Right cardiac atrium (tissue), 5 donors: ENCODE measurements at regions not wholly inside any gene's neighbourhood (a gene's known extent, or its start where the extent isn't known, plus 50 kb on each side); places are given as distances from the start of the nearest gene placed in this dataset.
"Not testable (repeated sequence)": the region's sequence is repeated elsewhere in the genome, so short reads cannot be mapped to it uniquely, and the experiment has no call there.

ENCODE experiments used
- ATAC-seq, 2 donors: fragments of 200-7000 bp; cut with Tn5 transposase; one replicate each; pipeline versions ENCODE4 v1.8.0 to v1.9.1; 2020; ENCODE audit warnings: moderate library complexity in 2 of 2, mild to moderate bottlenecking in 1 of 2
- DNase-seq, 3 donors: peaks; one replicate each; pipeline ENCODE4 v3.0.0-alpha.2; 2020
- H3K27ac ChIP-seq: one replicate; pipeline ENCODE4 v1.5.1; 2013; ENCODE audit warnings: mild to moderate bottlenecking, low read length, control low read depth, moderate library complexity
- H3K27me3 ChIP-seq: one replicate; pipeline ENCODE4 v1.6.1; 2013; ENCODE audit not compliant: control insufficient read depth, insufficient read depth
- H3K4me1 ChIP-seq: one replicate; pipeline ENCODE4 v1.6.1; 2013; ENCODE audit warnings: low read length; ENCODE audit not compliant: control insufficient read depth, insufficient read depth
- H3K4me3 ChIP-seq: one replicate; pipeline ENCODE4 v1.5.1; 2013; ENCODE audit warnings: low read length, control low read depth
- H3K9me3 ChIP-seq: one replicate; pipeline ENCODE4 v1.6.1; 2013; ENCODE audit warnings: low read length; ENCODE audit not compliant: control insufficient read depth
- WGBS: extraction: QIAGEN DNeasy Blood & Tissue Kit; methylation state at CpG from one replicate; pipeline ENCODE4 v1.1.7; 2013; 5-methylcytosine and 5-hydroxymethylcytosine counted together
- intact Hi-C, 4 donors: fragments of 100-400 bp; cut with DNase I; formaldehyde crosslinking; loops; one replicate each; pipeline versions ENCODE4 v1.11.0 to v1.14.0; 2022 to 2023
- donor health status: healthy with polysubstance abuse.
- donor health status: DM: no; HTN: yes; CAD: no.
- donor health status: DM: no; HTN: no; CAD: no.
- donor health status: DM: no; HTN: yes; CAD: no; lungs with severe emphysema.
- donor health status: DM: yes; HTN: yes; CAD: no.

GRCh38 chr5:163569284-163569683 is 63.9 kb downstream of the MAT2B start:
- no peaks in the 10 kb centered on the region for H3K9me3 ChIP-seq
- no peaks in the 10 kb centered on the region for H3K27me3 ChIP-seq
- 52% methylated on average over 1 of the region's 1 CpG for WGBS
- H3K4me1 ChIP-seq = peaks cover 3% of the 10 kb centered on the region
- intact Hi-C loops = loop anchor here in 2 of 4 donors (10.0 kb wide), 3 partner anchors 936 to 1646 kb away; no protein-coding TSS in a partner anchor
- DNase-seq (no peak), ATAC-seq (no peak)
- no peak overlapping the region for H3K4me3 ChIP-seq
- no peak overlapping the region for H3K27ac ChIP-seq

- no peak overlapping the region for H3K4me3 ChIP-seq
- ATAC-seq = no peak
- no peak for DNase-seq
- no peaks in the 10 kb centered on the region for H3K27me3 ChIP-seq
- no peaks in the 10 kb centered on the region for H3K9me3 ChIP-seq
- WGBS = 32% methylated on average over 3 of the region's 3 CpGs
- H3K4me1 ChIP-seq = no peaks in the 10 kb centered on the region
- intact Hi-C loops = no loop called here
- no peak overlapping the region for H3K27ac ChIP-seq
These were observed 66.3 kb downstream of the MAT2B start for GRCh38 chr5:163571744-163572143.

GRCh38 chr5:163574472-163575440 is 69.3 kb downstream of the MAT2B start:
- Histone ChIP-seq H3K4me3 (no peak overlapping the region), H3K27ac (no peak overlapping the region), H3K27me3 (no peaks in the 10 kb centered on the region), H3K9me3 (no peaks in the 10 kb centered on the region), H3K4me1 (no peaks in the 10 kb centered on the region)
- WGBS = 67% methylated on average over 5 of the region's 5 CpGs
- ATAC-seq = no peak
- intact Hi-C loops = no loop called here
- DNase-seq = no peak

GRCh38 chr5:163578652-163579051 is 73.2 kb downstream of the MAT2B start:
- no peak for ATAC-seq
- intact Hi-C loops = no loop called here
- no peak for DNase-seq
- no peak overlapping the region for H3K27ac ChIP-seq
- WGBS = 60% methylated on average over 5 of the region's 5 CpGs
- no peaks in the 10 kb centered on the region for H3K27me3 ChIP-seq
- H3K9me3 ChIP-seq = no peaks in the 10 kb centered on the region
- no peak overlapping the region for H3K4me3 ChIP-seq
- H3K4me1 ChIP-seq = no peaks in the 10 kb centered on the region

- H3K27ac ChIP-seq = no peak overlapping the region
- H3K4me1 ChIP-seq = no peaks in the 10 kb centered on the region
- H3K4me3 ChIP-seq = no peak overlapping the region
- DNase-seq = no peak
- no peaks in the 10 kb centered on the region for H3K27me3 ChIP-seq
- intact Hi-C loops = no loop called here
- ATAC-seq = no peak
- WGBS = 93% methylated on average over 4 of the region's 4 CpGs
- no peaks in the 10 kb centered on the region for H3K9me3 ChIP-seq
These were observed 74.3 kb downstream of the MAT2B start for GRCh38 chr5:163579729-163580128.

- intact Hi-C loops = no loop called here
- Histone ChIP-seq H3K9me3 (no peaks in the 10 kb centered on the region), H3K27me3 (no peaks in the 10 kb centered on the region), H3K4me1 (no peaks in the 10 kb centered on the region), H3K4me3 (no peak overlapping the region), H3K27ac (no peak overlapping the region)
- DNase-seq (no peak), ATAC-seq (no peak)
- WGBS = 72% methylated on average over 2 of the region's 2 CpGs
These were observed 75.1 kb downstream of the MAT2B start for GRCh38 chr5:163580516-163580915.

- H3K9me3 ChIP-seq, H3K4me3 ChIP-seq, ATAC-seq, H3K4me1 ChIP-seq, H3K27me3 ChIP-seq, H3K27ac ChIP-seq, intact Hi-C loops: not testable (repeated sequence)
- DNase-seq = peak in 1 of 3 donors; percentile 42
- WGBS = 97% methylated on average over 47 of the region's 50 CpGs
These were observed 78.2 kb downstream of the MAT2B start for GRCh38 chr5:163583491-163584153.

- H3K27ac ChIP-seq = no peak overlapping the region
- intact Hi-C loops = no loop called here
These were observed 79.8 kb downstream of the MAT2B start for GRCh38 chr5:163585206-163585605.

GRCh38 chr5:163586531-163586956 is 81.1 kb downstream of the MAT2B start:
- 74% methylated on average over 2 of the region's 2 CpGs for WGBS
- Histone ChIP-seq H3K27me3 (no peaks in the 10 kb centered on the region), H3K27ac (no peak overlapping the region), H3K4me3 (no peak overlapping the region), H3K9me3 (no peaks in the 10 kb centered on the region), H3K4me1 (no peaks in the 10 kb centered on the region)
- DNase-seq (no peak), ATAC-seq (no peak)
- intact Hi-C loops = no loop called here

More at GRCh38 chr5:163585206-163585605, 79.8 kb downstream of the MAT2B start:
- Histone ChIP-seq H3K9me3 (no peaks in the 10 kb centered on the region), H3K4me1 (no peaks in the 10 kb centered on the region), H3K4me3 (no peak overlapping the region), H3K27me3 (no peaks in the 10 kb centered on the region)
- no peak for DNase-seq
- no peak for ATAC-seq
- whole genome bisulfite sequencing = 75% methylated on average over 1 of the region's 1 CpG

- ATAC-seq (no peak), DNase-seq (no peak)
- 68% methylated on average over 3 of the region's 3 CpGs for WGBS
- no peaks in the 10 kb centered on the region for H3K4me1 ChIP-seq
- H3K4me3 ChIP-seq = no peak overlapping the region
- intact Hi-C loops = no loop called here
- no peaks in the 10 kb centered on the region for H3K27me3 ChIP-seq
- no peak overlapping the region for H3K27ac ChIP-seq
- no peaks in the 10 kb centered on the region for H3K9me3 ChIP-seq
These were observed 89.5 kb downstream of the MAT2B start for GRCh38 chr5:163594951-163595350.

- DNase-seq (no peak), ATAC-seq (no peak)
- Histone ChIP-seq H3K4me3 (no peak overlapping the region), H3K9me3 (no peaks in the 10 kb centered on the region), H3K27ac (no peak overlapping the region), H3K4me1 (no peaks in the 10 kb centered on the region), H3K27me3 (no peaks in the 10 kb centered on the region)
- intact Hi-C loops = no loop called here
- WGBS = 43% methylated on average over 6 of the region's 6 CpGs
These were observed 90.7 kb downstream of the MAT2B start for GRCh38 chr5:163595932-163596607.
